ENCODE measurements at regions not wholly inside any gene's neighbourhood (a gene's known extent, or its start where the extent isn't known, plus 50 kb on each side); places are given as distances from the start of the nearest gene placed in this dataset.

GRCh38 chr17:79159471-79159870, 84.8 kb downstream of the ENGASE start:
- TF ChIP-seq POLR2AphosphoS5 (IDR thresholded peaks at IDR 0.05; ENCODE audit: insufficient read depth, low read depth, low read length) = no peak
- TF ChIP-seq MAX (IDR thresholded peaks at IDR 0.05; ENCODE audit: insufficient read depth, insufficient read length) = no peak
- TF ChIP-seq CTCF (IDR thresholded peaks at IDR 0.05; ENCODE audit: extremely low read depth in 1 of 2, insufficient read depth in 1 of 2, low read depth in 1 of 2, low read length in 2 of 2) = no peak
- no peak for TF ChIP-seq POLR2A (IDR thresholded peaks at IDR 0.05; ENCODE audit: low read depth, low read length)
